SKM-1 (cell line): ENCODE measurements at regions not wholly inside any gene's neighbourhood (a gene's known extent, or its start where the extent isn't known, plus 50 kb on each side); places are given as distances from the start of the nearest gene placed in this dataset.
"Not testable (repeated sequence)": the region's sequence is repeated elsewhere in the genome, so short reads cannot be mapped to it uniquely, and the experiment has no call there.

Experiments
- DNase-seq: peaks from one replicate; lab custom pipeline; 2025; ENCODE audit not compliant: unreplicated experiment; lab: John Stamatoyannopoulos, UW

- DNase-seq: no peak
Observed at GRCh38 chrX:87924619-87925018, 407.0 kb downstream of the KLHL4 start.

GRCh38 chrX:87941841-87942240 is 424.2 kb downstream of the KLHL4 start:
- no peak for DNase-seq

GRCh38 chrX:87961471-87961870 is 443.9 kb downstream of the KLHL4 start:
- DNase-seq: no peak

GRCh38 chrX:87968118-87968517 is 450.5 kb downstream of the KLHL4 start:
- no peak for DNase-seq

- not testable (repeated sequence) for DNase-seq
Observed at GRCh38 chrX:87972121-87972520, 454.5 kb downstream of the KLHL4 start.

- no peak for DNase-seq
Observed at GRCh38 chrX:87975365-87975764, 457.8 kb downstream of the KLHL4 start.

GRCh38 chrX:88007873-88008272 is 490.3 kb downstream of the KLHL4 start:
- DNase-seq: not testable (repeated sequence)

- DNase-seq: no peak
Observed at GRCh38 chrX:88024022-88024421, 506.4 kb downstream of the KLHL4 start.

- no peak for DNase-seq
Observed at GRCh38 chrX:88072339-88073030, 554.9 kb downstream of the KLHL4 start.

- no peak for DNase-seq
Observed at GRCh38 chrX:88101968-88102367, 584.4 kb downstream of the KLHL4 start.

- peak; percentile 0 for DNase-seq
Observed at GRCh38 chrX:88135735-88136134, 611.3 kb upstream of the CPXCR1 start.

GRCh38 chrX:88136328-88136727 is 610.7 kb upstream of the CPXCR1 start:
- no peak for DNase-seq

GRCh38 chrX:88146577-88146976 is 600.4 kb upstream of the CPXCR1 start:
- DNase-seq: no peak

GRCh38 chrX:88170553-88170952 is 576.5 kb upstream of the CPXCR1 start:
- DNase-seq: no peak

GRCh38 chrX:88173932-88174440 is 573.0 kb upstream of the CPXCR1 start:
- not testable (repeated sequence) for DNase-seq

GRCh38 chrX:88202149-88202548 is 544.9 kb upstream of the CPXCR1 start:
- DNase-seq: no peak

GRCh38 chrX:88244066-88244465 is 503.0 kb upstream of the CPXCR1 start:
- DNase-seq: no peak

- DNase-seq: no peak
Observed at GRCh38 chrX:88284844-88285243, 462.2 kb upstream of the CPXCR1 start.

- not testable (repeated sequence) for DNase-seq
Observed at GRCh38 chrX:88313972-88314371, 433.1 kb upstream of the CPXCR1 start.

GRCh38 chrX:88325634-88326033 is 421.4 kb upstream of the CPXCR1 start:
- peak; percentile 0 for DNase-seq

GRCh38 chrX:88355252-88355651 is 391.8 kb upstream of the CPXCR1 start:
- no peak for DNase-seq

GRCh38 chrX:88366314-88366713 is 380.7 kb upstream of the CPXCR1 start:
- DNase-seq: no peak

GRCh38 chrX:88378406-88378805 is 368.6 kb upstream of the CPXCR1 start:
- DNase-seq: no peak
